HFF-Myc (cell line): ENCODE measurements at regions not wholly inside any gene's neighbourhood (a gene's known extent, or its start where the extent isn't known, plus 50 kb on each side); places are given as distances from the start of the nearest gene placed in this dataset.

Source experiments
- DNase-seq: peaks from one replicate; pipeline ENCODE4 v3.0.0-alpha.2; 2011; ENCODE audit warnings: low read depth; ENCODE audit errors: extremely low read depth
- H3K4me3 ChIP-seq: replicated peaks from 2 replicates; pipeline ENCODE4 v1.5.1; 2011; ENCODE audit warnings: low read depth, mild to moderate bottlenecking, control low read depth, low read length
- CTCF ChIP-seq: IDR thresholded peaks from 2 replicates; pipeline ENCODE4 v1.5.1; 2012; ENCODE audit warnings: mild to moderate bottlenecking, low read depth, low read length, control low read depth; ENCODE audit errors: missing control alignments

DNA sequence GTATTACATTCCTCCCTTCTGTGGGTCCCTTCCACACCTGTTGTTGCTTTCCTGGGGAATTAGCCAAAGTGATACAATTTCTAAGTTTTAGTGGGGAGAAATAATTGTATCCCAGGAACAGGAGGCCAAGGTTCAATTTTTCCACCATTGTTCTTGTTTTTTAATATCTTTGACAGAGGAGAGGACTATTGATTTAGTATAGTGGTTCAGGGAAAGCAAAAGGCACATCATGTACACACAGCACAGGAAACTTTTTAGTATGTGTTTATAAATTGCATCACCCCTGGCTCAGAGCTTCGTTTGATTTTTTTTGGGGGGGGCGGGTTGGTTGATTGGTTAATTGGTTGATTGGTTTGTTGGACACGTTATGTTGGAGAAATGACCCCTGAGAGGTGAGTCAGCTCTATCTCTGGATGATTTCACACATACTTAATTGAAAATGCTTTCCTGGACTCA is 431.6 kb downstream of the PID1 start:
- H3K4me3 ChIP-seq, result no peak overlapping the region
- no peak for DNase-seq

GRCh38 chr2:228838819-228839218 is 432.3 kb downstream of the PID1 start:
- H3K4me3 ChIP-seq, result no peak overlapping the region
- no peak for DNase-seq
- TF ChIP-seq CTCF, result no peak

More for the DNA sequence above, 431.6 kb downstream of the PID1 start:
- no peak for TF ChIP-seq CTCF

DNA sequence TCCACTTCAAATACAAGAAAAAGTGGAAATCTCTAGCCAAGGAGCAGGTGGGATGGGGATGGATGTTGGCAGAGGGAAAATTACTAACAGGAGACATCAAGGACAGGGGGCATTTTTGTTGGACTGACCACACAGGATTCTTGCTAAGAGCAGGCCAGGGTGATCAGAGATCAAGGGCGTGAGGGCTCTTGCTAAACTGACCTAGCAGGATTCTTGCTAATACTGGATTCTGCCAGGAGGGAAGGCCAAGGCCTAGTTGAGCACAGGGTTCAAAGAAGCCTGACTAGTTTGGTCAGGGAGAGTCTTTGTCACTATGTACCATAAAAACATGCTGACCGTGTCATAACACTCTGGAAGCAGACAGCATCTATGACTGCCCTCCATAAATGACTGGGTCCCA is 442.7 kb downstream of the PID1 start:
- DNase-seq, result no peak
- no peak for TF ChIP-seq CTCF
- no peak overlapping the region for H3K4me3 ChIP-seq

- no peak overlapping the region for H3K4me3 ChIP-seq
- DNase-seq, result peak; percentile 31
Observed at GRCh38 chr2:228827056-228827700, 443.9 kb downstream of the PID1 start.

GRCh38 chr2:228819701-228820100 is 451.4 kb downstream of the PID1 start:
- peak; percentile 21 for DNase-seq
- H3K4me3 ChIP-seq, result no peak overlapping the region
- no peak for TF ChIP-seq CTCF

More at GRCh38 chr2:228827056-228827700, 443.9 kb downstream of the PID1 start:
- no peak for TF ChIP-seq CTCF

DNA sequence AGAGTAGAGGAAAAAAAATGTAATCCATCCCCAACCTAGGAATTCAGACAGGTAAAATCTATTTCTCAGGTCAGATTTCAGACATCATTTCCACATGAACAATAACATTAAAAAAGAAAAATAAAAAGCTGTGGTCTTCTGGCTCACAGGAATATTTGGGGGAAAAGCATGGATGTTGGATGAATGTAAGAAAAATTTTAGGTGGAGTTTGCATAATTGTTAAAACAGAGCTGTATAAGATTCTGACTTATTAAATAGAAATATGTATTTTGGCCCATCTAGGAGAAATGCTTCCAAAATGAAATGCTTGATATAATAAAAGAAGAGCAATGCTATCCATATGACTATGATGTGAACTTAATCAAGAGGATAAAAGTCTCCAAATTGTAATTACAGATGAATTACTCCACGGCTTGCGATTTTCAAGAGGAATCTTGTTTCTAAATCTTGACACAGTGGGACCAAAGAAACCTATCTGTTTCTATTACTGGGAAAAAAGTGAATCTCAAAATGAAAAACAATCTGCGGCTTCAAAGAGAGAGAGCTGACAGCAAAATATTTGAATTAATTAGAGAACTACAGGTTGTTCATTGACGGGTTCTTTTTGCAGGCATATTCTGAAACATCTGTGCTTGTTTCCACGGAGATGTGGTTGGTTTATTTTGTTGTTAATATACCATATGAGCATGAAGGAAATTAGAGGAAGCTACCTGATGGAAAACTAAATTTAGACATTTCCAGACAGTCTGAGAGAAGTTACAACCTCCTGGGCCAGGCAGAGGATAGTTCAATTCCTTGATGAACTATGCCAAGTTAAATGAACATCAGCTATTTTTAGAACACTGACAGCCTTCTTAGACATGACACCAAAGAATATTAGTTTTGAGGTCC is 468.7 kb downstream of the PID1 start:
- DNase-seq, result no peak
- no peak overlapping the region for H3K4me3 ChIP-seq
- TF ChIP-seq CTCF, result no peak
